Activated T-cell treated with anti-CD3 and anti-CD28 coated beads, Interleukin-2, amount 50 U/mL, for 72 hours (primary cell): ENCODE measurements at regions not wholly inside any gene's neighbourhood (a gene's known extent, or its start where the extent isn't known, plus 50 kb on each side); places are given as distances from the start of the nearest gene placed in this dataset.

Source experiments
- ATAC-seq, 2 donors: fragments of 150-1000 bp; cut with Tn5 transposase; replicated peaks in 1 of 2; 2 replicates each; pipeline ENCODE4 v1.10.0; 2021; ENCODE audit warnings: moderate library complexity in 2 of 2, mild to moderate bottlenecking in 1 of 2
- DNase-seq, 2 donors: peaks; one replicate each; pipeline ENCODE4 v3.0.0; 2021 to 2022; ENCODE audit warnings: mixed read lengths in 1 of 2
- H3K27ac Mint-ChIP-seq: one replicate; pipeline ENCODE4 v1.8.0; 2022; ENCODE audit warnings: mild to moderate bottlenecking, moderate library complexity, mixed read lengths
- H3K27me3 Mint-ChIP-seq: one replicate; pipeline ENCODE4 v1.8.0; 2022; ENCODE audit warnings: low read depth, mixed read lengths
- H3K36me3 Mint-ChIP-seq, 2 donors: one replicate each; pipeline ENCODE4 v1.8.0; 2022; ENCODE audit warnings: mixed read lengths in 2 of 2, mild to moderate bottlenecking in 1 of 2; ENCODE audit not compliant: insufficient read depth in 2 of 2
- H3K4me1 Mint-ChIP-seq: one replicate; pipeline ENCODE4 v1.8.0; 2022; ENCODE audit warnings: low read depth, mixed read lengths
- H3K4me3 Mint-ChIP-seq, 2 donors: one replicate each; pipeline ENCODE4 v1.8.0; 2022; ENCODE audit warnings: mild to moderate bottlenecking in 2 of 2, mixed read lengths in 2 of 2, moderate library complexity in 2 of 2
- H3K9me3 Mint-ChIP-seq, 2 donors: one replicate each; pipeline ENCODE4 v1.8.0; 2022; ENCODE audit warnings: mixed read lengths in 2 of 2

- H3K4me1 Mint-ChIP-seq, result peaks cover 11% of the 10 kb centered on the region
Measured at GRCh38 chr2:109699646-109700045, 85.5 kb downstream of the SOWAHC start.

GRCh38 chr2:109700680-109701274 is 86.6 kb downstream of the SOWAHC start:
- Mint-ChIP-seq H3K36me3 (peaks cover 0 to under 1% of the 10 kb centered on the region in 2 donors), H3K9me3 (no peaks in the 10 kb centered on the region)
- no peak for DNase-seq

More at GRCh38 chr2:109699646-109700045, 85.5 kb downstream of the SOWAHC start:
- Mint-ChIP-seq H3K27ac (no peak overlapping the region), H3K4me3 (no peak overlapping the region), H3K9me3 (no peaks in the 10 kb centered on the region), H3K36me3 (peaks cover 4 to 6% of the 10 kb centered on the region in 2 donors), H3K27me3 (peaks cover 45% of the 10 kb centered on the region)
- ATAC-seq (no peak), DNase-seq (no peak)

GRCh38 chr2:109701362-109701761 is 87.2 kb downstream of the SOWAHC start:
- no peak overlapping the region for H3K27ac Mint-ChIP-seq
- H3K4me1 Mint-ChIP-seq, result peaks cover 11% of the 10 kb centered on the region
- no peak for ATAC-seq
- no peaks in the 10 kb centered on the region for H3K36me3 Mint-ChIP-seq
- H3K27me3 Mint-ChIP-seq, result peaks cover 31% of the 10 kb centered on the region
- DNase-seq, result no peak
- no peak overlapping the region for H3K4me3 Mint-ChIP-seq
- no peaks in the 10 kb centered on the region for H3K9me3 Mint-ChIP-seq

More at GRCh38 chr2:109700680-109701274, 86.6 kb downstream of the SOWAHC start:
- peaks cover 11% of the 10 kb centered on the region for H3K4me1 Mint-ChIP-seq
- no peak for ATAC-seq
- H3K27me3 Mint-ChIP-seq, result peaks cover 34% of the 10 kb centered on the region
- H3K27ac Mint-ChIP-seq, result no peak overlapping the region
- no peak overlapping the region for H3K4me3 Mint-ChIP-seq

- peak; percentile 60 to 76 for ATAC-seq
- peak in 1 of 2 donors; percentile 3 for DNase-seq
- peak overlapping the region; percentile 54 for H3K27ac Mint-ChIP-seq
- peak overlapping the region; percentile 16 to 31 for H3K4me3 Mint-ChIP-seq
- H3K36me3 Mint-ChIP-seq, result no peaks in the 10 kb centered on the region
- peaks cover 35% of the 10 kb centered on the region for H3K27me3 Mint-ChIP-seq
- no peaks in the 10 kb centered on the region for H3K9me3 Mint-ChIP-seq
- peaks cover 11% of the 10 kb centered on the region for H3K4me1 Mint-ChIP-seq
Measured at GRCh38 chr2:109702250-109702985, 88.3 kb downstream of the SOWAHC start.

GRCh38 chr2:109703077-109703476 is 88.9 kb downstream of the SOWAHC start:
- ATAC-seq (no peak), DNase-seq (no peak)
- Mint-ChIP-seq H3K27me3 (peaks cover 35% of the 10 kb centered on the region), H3K9me3 (no peaks in the 10 kb centered on the region), H3K36me3 (no peaks in the 10 kb centered on the region), H3K4me3 (no peak overlapping the region), H3K27ac (no peak overlapping the region), H3K4me1 (peaks cover 11% of the 10 kb centered on the region)

- ATAC-seq, result no peak
- DNase-seq, result no peak
- no peaks in the 10 kb centered on the region for H3K36me3 Mint-ChIP-seq
- no peak overlapping the region for H3K4me3 Mint-ChIP-seq
- no peaks in the 10 kb centered on the region for H3K9me3 Mint-ChIP-seq
- peaks cover 11% of the 10 kb centered on the region for H3K4me1 Mint-ChIP-seq
- H3K27ac Mint-ChIP-seq, result no peak overlapping the region
- H3K27me3 Mint-ChIP-seq, result peaks cover 35% of the 10 kb centered on the region
Measured at GRCh38 chr2:109703798-109704197, 89.6 kb downstream of the SOWAHC start.

GRCh38 chr2:109707281-109708147 is 86.6 kb upstream of the RGPD5 start:
- Mint-ChIP-seq H3K9me3 (no peaks in the 10 kb centered on the region), H3K27ac (no peak overlapping the region), H3K4me3 (no peak overlapping the region), H3K27me3 (peaks cover 14% of the 10 kb centered on the region), H3K36me3 (no peaks in the 10 kb centered on the region), H3K4me1 (peaks cover 4% of the 10 kb centered on the region)
- ATAC-seq (no peak), DNase-seq (no peak)

GRCh38 chr2:109710505-109711229 is 83.4 kb upstream of the RGPD5 start:
- no peaks in the 10 kb centered on the region for H3K9me3 Mint-ChIP-seq
- no peaks in the 10 kb centered on the region for H3K4me1 Mint-ChIP-seq
- H3K4me3 Mint-ChIP-seq, result no peak overlapping the region
- no peaks in the 10 kb centered on the region for H3K36me3 Mint-ChIP-seq
- H3K27ac Mint-ChIP-seq, result no peak overlapping the region
- ATAC-seq (no peak), DNase-seq (no peak)
- peaks cover 13% of the 10 kb centered on the region for H3K27me3 Mint-ChIP-seq

- no peak for ATAC-seq
- no peak overlapping the region for H3K27ac Mint-ChIP-seq
Measured at GRCh38 chr2:109711230-109712122, 82.6 kb upstream of the RGPD5 start.

GRCh38 chr2:109712123-109712449 is 82.0 kb upstream of the RGPD5 start:
- H3K4me3 Mint-ChIP-seq, result no peak overlapping the region
- H3K4me1 Mint-ChIP-seq, result no peaks in the 10 kb centered on the region
- H3K27me3 Mint-ChIP-seq, result peaks cover 3% of the 10 kb centered on the region
- H3K9me3 Mint-ChIP-seq, result no peaks in the 10 kb centered on the region
- DNase-seq, result no peak
- no peaks in the 10 kb centered on the region for H3K36me3 Mint-ChIP-seq
- ATAC-seq, result no peak
- no peak overlapping the region for H3K27ac Mint-ChIP-seq

More at GRCh38 chr2:109711230-109712122, 82.6 kb upstream of the RGPD5 start:
- no peaks in the 10 kb centered on the region for H3K4me1 Mint-ChIP-seq
- no peak for DNase-seq
- H3K27me3 Mint-ChIP-seq, result peaks cover 9% of the 10 kb centered on the region
- no peak overlapping the region for H3K4me3 Mint-ChIP-seq
- H3K9me3 Mint-ChIP-seq, result no peaks in the 10 kb centered on the region
- no peaks in the 10 kb centered on the region for H3K36me3 Mint-ChIP-seq

GRCh38 chr2:109712746-109713145 is 81.4 kb upstream of the RGPD5 start:
- H3K27ac Mint-ChIP-seq, result no peak overlapping the region
- ATAC-seq, result no peak
- H3K4me3 Mint-ChIP-seq, result no peak overlapping the region
- no peaks in the 10 kb centered on the region for H3K27me3 Mint-ChIP-seq
- no peaks in the 10 kb centered on the region for H3K9me3 Mint-ChIP-seq
- no peak for DNase-seq
- no peaks in the 10 kb centered on the region for H3K4me1 Mint-ChIP-seq
- no peaks in the 10 kb centered on the region for H3K36me3 Mint-ChIP-seq

GRCh38 chr2:109715313-109715805 is 78.7 kb upstream of the RGPD5 start:
- no peaks in the 10 kb centered on the region for H3K4me1 Mint-ChIP-seq
- ATAC-seq, result no peak
- no peak overlapping the region for H3K27ac Mint-ChIP-seq
- H3K9me3 Mint-ChIP-seq, result no peaks in the 10 kb centered on the region
- no peaks in the 10 kb centered on the region for H3K36me3 Mint-ChIP-seq
- H3K4me3 Mint-ChIP-seq, result no peak overlapping the region
- no peak for DNase-seq
- peaks cover 7% of the 10 kb centered on the region for H3K27me3 Mint-ChIP-seq
